ENCODE measurements at regions not wholly inside any gene's neighbourhood (a gene's known extent, or its start where the extent isn't known, plus 50 kb on each side); places are given as distances from the start of the nearest gene placed in this dataset.

DNA sequence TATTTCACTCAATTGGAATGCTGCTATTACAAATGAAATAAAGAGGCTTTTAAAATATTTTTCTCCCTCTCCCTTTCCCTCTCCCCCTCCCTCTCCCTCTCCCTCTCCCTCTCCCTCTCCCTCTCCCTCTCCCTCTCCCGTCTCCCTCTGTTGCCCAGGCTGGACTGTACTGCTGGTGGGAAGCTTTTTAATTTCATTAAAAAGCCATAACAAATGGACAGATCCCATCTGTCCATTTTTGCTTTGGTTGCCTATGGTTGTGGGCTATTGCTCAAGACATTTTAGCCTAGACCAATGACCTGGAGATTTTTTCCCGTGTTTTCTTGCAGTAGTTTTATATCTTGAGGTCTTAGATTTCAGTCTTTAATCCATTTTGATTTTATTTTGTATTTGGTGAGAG lies 107.2 kb upstream of the LRRC3B start:
- DNase-seq (ENCODE audit: low read depth), result no peak

DNA sequence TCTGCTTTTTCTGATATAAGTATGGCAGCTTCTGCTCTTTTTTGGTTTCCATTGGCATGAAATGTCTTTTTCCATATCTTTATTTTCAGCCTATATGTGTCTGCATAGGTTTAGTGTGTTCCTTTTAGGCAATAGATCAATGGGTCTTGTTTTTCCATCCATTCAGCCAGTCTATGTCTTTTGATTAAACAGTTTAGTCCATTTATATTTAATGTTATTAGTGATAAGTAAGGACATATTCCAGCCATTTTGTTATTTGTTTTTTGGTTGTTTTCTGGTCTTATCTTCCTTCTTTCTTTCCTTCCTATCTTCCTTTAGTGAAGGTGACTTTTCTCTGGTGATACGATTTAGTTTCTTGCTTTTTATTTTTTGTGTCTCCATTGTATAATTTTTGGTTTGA lies 101.3 kb upstream of the LRRC3B start:
- DNase-seq (ENCODE audit: low read depth), result no peak

DNA sequence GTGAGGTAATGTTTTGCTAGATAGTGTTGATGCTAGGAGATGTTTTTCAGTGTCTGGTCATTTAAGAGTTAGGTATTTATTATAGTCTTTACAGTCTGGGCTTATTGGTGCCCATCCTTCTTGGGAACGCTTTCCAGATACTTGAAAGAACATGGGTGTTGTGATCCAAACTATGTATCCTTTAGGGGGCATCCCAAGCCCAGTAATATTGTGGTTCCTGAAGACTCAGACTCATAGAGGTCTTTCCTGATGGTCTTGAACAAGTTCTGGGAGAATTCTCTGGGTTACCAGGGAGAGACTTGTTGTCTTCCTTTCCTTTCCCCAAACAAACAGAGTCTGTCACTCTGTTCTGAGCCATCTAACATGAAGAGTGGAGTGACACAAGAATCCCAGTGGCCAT lies 99.7 kb upstream of the LRRC3B start:
- no peak for DNase-seq (ENCODE audit: low read depth)

DNA sequence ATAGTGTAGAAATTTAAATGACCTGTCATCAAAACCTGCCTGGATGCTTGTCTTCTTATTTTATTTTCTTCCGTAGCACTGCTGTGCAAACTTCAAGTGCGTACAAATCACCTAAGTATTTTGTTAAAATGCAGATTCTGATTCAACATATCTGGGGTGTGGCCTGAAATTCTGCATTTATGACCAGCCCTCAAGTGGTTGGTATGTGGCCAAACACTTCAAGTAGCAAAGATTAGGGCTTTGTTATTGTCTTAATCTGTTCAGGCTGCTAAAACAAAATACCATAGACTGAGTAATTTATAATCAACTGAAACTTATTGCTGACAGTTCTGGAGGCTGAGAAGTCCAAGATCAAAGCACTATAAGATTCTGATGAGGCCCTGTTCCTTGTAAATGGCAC lies 97.6 kb upstream of the LRRC3B start:
- no peak for DNase-seq (ENCODE audit: low read depth)

DNA sequence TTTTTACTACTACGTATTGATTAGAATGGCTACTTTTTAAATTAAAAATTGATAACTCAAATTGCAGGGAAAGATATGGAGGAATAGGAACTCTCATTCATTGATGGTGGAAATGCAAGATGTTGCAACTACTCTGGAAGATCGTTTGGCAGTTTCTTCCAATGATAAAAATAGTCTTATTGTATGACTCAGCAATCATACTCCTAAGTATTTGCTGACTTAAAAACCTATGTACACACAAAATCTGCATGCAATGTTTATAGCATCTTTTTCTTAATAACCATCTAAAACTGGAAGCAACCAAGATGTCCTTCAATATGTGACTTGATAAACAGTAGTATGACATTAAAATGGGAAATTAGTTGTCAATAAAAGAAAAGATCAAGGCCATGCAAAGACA lies 87.4 kb upstream of the LRRC3B start:
- DNase-seq (ENCODE audit: low read depth), result no peak

DNA sequence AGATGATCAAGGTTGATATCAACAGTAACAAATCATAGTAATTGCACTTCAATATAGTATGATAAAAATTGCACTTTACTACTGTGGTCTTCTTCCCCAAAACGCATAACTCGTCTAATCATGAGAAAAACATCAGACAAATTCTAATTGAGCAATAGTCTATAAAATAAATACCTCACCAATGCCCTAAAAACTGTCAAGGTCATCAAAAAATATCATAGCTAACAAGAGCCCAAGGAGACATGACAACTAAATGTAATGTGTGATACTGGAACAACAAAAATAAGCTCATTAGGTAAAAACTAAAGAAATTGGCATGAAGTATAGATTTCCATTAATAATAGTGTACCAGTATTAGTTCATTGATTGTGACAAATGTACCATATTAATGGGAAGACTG lies 85.6 kb upstream of the LRRC3B start:
- no peak for DNase-seq (ENCODE audit: low read depth)

DNA sequence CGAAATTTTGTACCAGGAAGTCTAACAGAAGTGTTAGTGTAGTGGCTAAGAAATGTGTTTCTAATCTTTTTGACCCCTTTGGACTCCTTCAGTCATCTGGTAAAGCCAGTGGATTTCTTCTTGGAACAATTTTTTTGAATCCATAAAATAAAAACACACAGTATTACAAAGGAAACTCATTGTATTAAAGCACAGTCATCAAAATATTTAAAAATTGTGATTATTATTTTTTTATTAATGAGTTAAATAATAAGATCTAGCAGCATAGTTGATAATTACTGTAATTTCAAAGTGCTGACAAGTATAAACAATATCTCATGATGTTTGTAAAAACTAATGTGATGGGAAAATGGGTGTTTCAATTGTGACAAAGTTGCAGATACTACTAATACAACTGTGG lies 72.2 kb upstream of the LRRC3B start:
- no peak for DNase-seq (ENCODE audit: low read depth)

DNA sequence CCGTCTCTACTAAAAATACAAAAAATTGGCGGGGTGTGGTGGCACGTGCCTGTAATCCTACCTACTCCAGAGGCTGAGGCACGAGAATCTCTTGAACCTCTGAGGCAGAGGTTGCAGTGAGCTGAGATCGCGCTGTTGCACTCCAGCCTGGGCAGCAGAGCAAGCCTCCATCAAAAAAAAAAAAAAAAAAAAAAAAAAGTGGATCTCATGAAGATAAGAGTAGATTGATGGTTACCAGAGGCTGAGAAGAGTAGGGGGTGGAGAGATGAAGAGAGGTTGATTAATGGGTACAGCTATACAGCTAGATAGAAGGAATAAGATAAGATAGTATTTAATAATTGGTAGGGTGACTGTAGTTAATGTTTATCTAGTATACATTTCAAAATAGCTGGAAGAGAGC lies 65.9 kb upstream of the LRRC3B start:
- no peak for DNase-seq (ENCODE audit: low read depth)

DNA sequence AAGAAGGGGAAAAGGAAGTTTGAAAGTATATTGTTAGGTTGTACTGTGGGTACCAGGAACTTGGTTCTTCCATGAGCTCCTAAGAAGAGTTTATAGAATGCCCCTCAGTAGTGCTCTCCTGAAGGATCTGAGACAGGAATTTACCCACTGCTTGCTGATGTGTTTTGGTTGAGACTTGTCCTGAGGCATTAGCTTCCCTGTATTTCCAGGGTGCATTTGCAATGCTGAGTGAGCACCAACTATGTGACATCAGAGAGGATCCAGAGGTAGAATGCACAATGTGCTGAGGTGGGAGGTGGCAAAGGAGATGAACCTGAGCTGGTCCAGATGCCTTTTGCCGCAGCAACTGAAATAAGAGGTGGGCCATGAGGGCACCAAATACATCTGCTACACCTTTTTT lies 64.3 kb upstream of the LRRC3B start:
- no peak for DNase-seq (ENCODE audit: low read depth)

DNA sequence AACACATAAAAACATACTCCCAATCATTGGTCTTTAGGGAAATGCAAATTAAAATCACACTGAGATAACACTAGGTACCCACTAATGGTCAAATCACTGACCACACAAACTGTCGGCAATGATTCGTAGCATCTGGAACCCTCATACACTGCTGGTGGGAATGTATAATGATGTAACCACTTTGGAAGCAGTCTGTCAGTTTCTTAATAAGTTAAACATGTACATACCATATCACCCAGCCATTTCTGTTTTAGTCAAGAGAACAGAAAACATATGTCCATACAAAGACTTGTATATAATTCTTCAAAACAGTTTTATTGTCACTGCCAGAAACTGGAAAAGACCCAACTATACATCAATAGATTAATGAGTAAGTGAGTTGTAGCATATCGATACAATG lies 63.3 kb upstream of the LRRC3B start:
- DNase-seq (ENCODE audit: low read depth), result peak; percentile 11

DNA sequence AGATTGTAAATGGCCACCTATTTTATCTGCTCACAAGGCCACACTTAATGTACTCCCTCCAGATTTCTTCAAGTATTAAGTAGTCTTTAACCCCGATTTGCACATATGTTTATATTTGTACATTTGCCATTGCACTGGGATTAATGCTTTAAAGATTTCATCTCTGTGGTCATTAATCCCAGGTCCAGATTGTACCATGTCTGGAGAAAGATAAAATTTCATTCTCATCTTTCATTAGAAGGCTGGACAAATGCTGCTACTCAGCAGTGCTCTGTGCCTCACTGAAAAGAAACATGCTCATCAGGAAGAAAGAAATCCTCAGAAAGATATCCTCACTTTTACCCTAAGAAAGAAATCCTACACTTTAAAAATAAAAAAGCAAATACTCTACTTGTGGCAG lies 62.5 kb upstream of the LRRC3B start:
- DNase-seq (ENCODE audit: low read depth), result no peak

DNA sequence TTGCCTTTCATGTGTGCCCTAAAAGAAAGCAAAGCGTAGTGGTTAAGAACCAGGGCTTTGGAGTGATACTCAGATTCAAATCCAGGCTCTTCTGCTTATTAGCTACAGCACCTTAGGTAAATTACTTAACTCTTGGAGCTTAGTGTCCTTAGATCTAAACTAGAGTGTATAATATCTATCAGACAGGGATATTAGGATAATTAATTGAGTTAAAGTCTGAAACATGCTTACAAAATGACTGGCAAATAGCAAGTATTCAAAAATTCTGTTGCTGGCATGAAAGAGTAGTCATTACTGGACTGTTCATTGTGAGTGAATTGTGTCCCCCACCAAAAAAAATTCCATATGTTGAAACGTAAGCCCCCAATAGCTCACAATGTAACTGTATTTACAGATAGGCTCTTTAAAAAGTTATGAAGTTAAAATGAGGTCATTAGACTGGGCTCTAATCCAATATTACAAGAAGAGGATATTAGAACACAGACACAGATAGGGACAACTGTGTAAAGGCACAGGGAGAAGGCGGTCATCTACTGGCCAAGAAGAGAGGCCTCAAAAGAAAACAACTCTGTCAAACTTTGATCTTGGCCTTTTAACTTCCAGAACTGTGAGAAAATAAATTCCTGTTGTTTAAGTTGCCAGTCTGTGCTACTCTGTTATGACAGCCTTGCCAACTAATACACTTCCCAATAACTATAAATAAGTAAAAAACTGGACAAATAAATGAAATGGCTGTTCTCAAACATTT lies 60.4 kb upstream of the LRRC3B start:
- no peak for DNase-seq (ENCODE audit: low read depth)
